ENCODE measurements at regions not wholly inside any gene's neighbourhood (a gene's known extent, or its start where the extent isn't known, plus 50 kb on each side); places are given as distances from the start of the nearest gene placed in this dataset.

GRCh38 chr4:58646126-58646525 is 1535.9 kb upstream of the IGFBP7 start:
- peaks cover 0 to 8% of the 10 kb centered on the region in 2 experiments for H3K9me3 ChIP-seq (ENCODE audit: control insufficient read depth in 2 of 2, low read length in 2 of 2)
- no peaks in the 10 kb centered on the region for H3K36me3 Mint-ChIP-seq
- peaks cover 0 to 34% (median 3%) of the 10 kb centered on the region in 7 donors for H3K9me3 Mint-ChIP-seq
- no peak for ATAC-seq (ENCODE audit: low read depth in 2 of 2)
- H3K27me3 Mint-ChIP-seq, result no peaks in the 10 kb centered on the region
- H3K27ac ChIP-seq (ENCODE audit: insufficient read depth, low read length, poor library complexity, severe bottlenecking), result no peak overlapping the region
- H3K27me3 ChIP-seq (ENCODE audit: control insufficient read depth, insufficient read depth, low read length), result no peaks in the 10 kb centered on the region
- H3K4me1 Mint-ChIP-seq, result no peaks in the 10 kb centered on the region
- H3K36me3 ChIP-seq (ENCODE audit: control insufficient read depth, insufficient read depth, low read length), result no peaks in the 10 kb centered on the region
- H3K4me3 ChIP-seq (ENCODE audit: low read depth, low read length), result no peak overlapping the region
- H3K4me1 ChIP-seq (ENCODE audit: control insufficient read depth, insufficient read depth, low read length, poor library complexity, severe bottlenecking), result no peaks in the 10 kb centered on the region
- no peak overlapping the region for H3K4me3 Mint-ChIP-seq
- no peak for DNase-seq
- no peak overlapping the region for H3K27ac Mint-ChIP-seq

- ATAC-seq (ENCODE audit: low read depth in 2 of 2) (no peak), DNase-seq (no peak)
- Histone ChIP-seq H3K4me1 (ENCODE audit: control insufficient read depth, insufficient read depth, low read length, poor library complexity, severe bottlenecking) (no peaks in the 10 kb centered on the region), H3K4me3 (ENCODE audit: low read depth, low read length) (no peak overlapping the region), H3K27me3 (ENCODE audit: control insufficient read depth, insufficient read depth, low read length) (no peaks in the 10 kb centered on the region), H3K9me3 (ENCODE audit: control insufficient read depth in 2 of 2, low read length in 2 of 2) (peaks cover 0 to 5% of the 10 kb centered on the region in 2 experiments), H3K27ac (ENCODE audit: insufficient read depth, low read length, poor library complexity, severe bottlenecking) (no peak overlapping the region), H3K36me3 (ENCODE audit: control insufficient read depth, insufficient read depth, low read length) (no peaks in the 10 kb centered on the region)
- Mint-ChIP-seq H3K4me1 (no peaks in the 10 kb centered on the region), H3K36me3 (no peaks in the 10 kb centered on the region), H3K27ac (no peak overlapping the region), H3K27me3 (no peaks in the 10 kb centered on the region), H3K4me3 (no peak overlapping the region), H3K9me3 (peaks cover 0 to 37% (median 4%) of the 10 kb centered on the region in 7 donors)
These were observed 1534.4 kb upstream of the IGFBP7 start for GRCh38 chr4:58644549-58644948.

- DNase-seq, result no peak
These were observed 1526.2 kb upstream of the IGFBP7 start for GRCh38 chr4:58636381-58636780.

GRCh38 chr4:58617226-58617625 is 1507.0 kb upstream of the IGFBP7 start:
- no peak for ATAC-seq (ENCODE audit: low read depth in 2 of 2)
- Histone ChIP-seq H3K9me3 (ENCODE audit: control insufficient read depth in 2 of 2, low read length in 2 of 2) (peaks cover 0 to 7% of the 10 kb centered on the region in 2 experiments), H3K27ac (ENCODE audit: insufficient read depth, low read length, poor library complexity, severe bottlenecking) (no peak overlapping the region), H3K36me3 (ENCODE audit: control insufficient read depth, insufficient read depth, low read length) (no peaks in the 10 kb centered on the region), H3K4me1 (ENCODE audit: control insufficient read depth, insufficient read depth, low read length, poor library complexity, severe bottlenecking) (no peaks in the 10 kb centered on the region), H3K4me3 (ENCODE audit: low read depth, low read length) (no peak overlapping the region), H3K27me3 (ENCODE audit: control insufficient read depth, insufficient read depth, low read length) (no peaks in the 10 kb centered on the region)
- no peak overlapping the region for H3K27ac Mint-ChIP-seq
- H3K9me3 Mint-ChIP-seq, result peaks cover 3 to 38% (median 4%) of the 10 kb centered on the region in 7 donors
- no peak for DNase-seq
- no peak overlapping the region for H3K4me3 Mint-ChIP-seq
- H3K27me3 Mint-ChIP-seq, result no peaks in the 10 kb centered on the region
- no peaks in the 10 kb centered on the region for H3K36me3 Mint-ChIP-seq
- H3K4me1 Mint-ChIP-seq, result no peaks in the 10 kb centered on the region

More at GRCh38 chr4:58636381-58636780, 1526.2 kb upstream of the IGFBP7 start:
- no peak overlapping the region for H3K4me3 ChIP-seq (ENCODE audit: low read depth, low read length)
- ATAC-seq (ENCODE audit: low read depth in 2 of 2), result no peak
- H3K27ac ChIP-seq (ENCODE audit: insufficient read depth, low read length, poor library complexity, severe bottlenecking), result no peak overlapping the region
- H3K4me1 ChIP-seq (ENCODE audit: control insufficient read depth, insufficient read depth, low read length, poor library complexity, severe bottlenecking), result no peaks in the 10 kb centered on the region
- Mint-ChIP-seq H3K4me1 (no peaks in the 10 kb centered on the region), H3K4me3 (no peak overlapping the region), H3K36me3 (no peaks in the 10 kb centered on the region), H3K27ac (peak overlapping the region in 1 of 3 donors; percentile 28), H3K9me3 (peaks cover 2 to 30% (median 4%) of the 10 kb centered on the region in 7 donors), H3K27me3 (no peaks in the 10 kb centered on the region)
- no peaks in the 10 kb centered on the region for H3K36me3 ChIP-seq (ENCODE audit: control insufficient read depth, insufficient read depth, low read length)
- no peaks in the 10 kb centered on the region for H3K27me3 ChIP-seq (ENCODE audit: control insufficient read depth, insufficient read depth, low read length)
- H3K9me3 ChIP-seq (ENCODE audit: control insufficient read depth in 2 of 2, low read length in 2 of 2), result no peaks in the 10 kb centered on the region

GRCh38 chr4:58611012-58611411 is 1500.8 kb upstream of the IGFBP7 start:
- no peaks in the 10 kb centered on the region for H3K36me3 Mint-ChIP-seq
- no peak for DNase-seq
- no peak for ATAC-seq (ENCODE audit: low read depth in 2 of 2)

GRCh38 chr4:58606303-58606702 is 1496.1 kb upstream of the IGFBP7 start:
- H3K4me3 Mint-ChIP-seq, result no peak overlapping the region
- H3K9me3 Mint-ChIP-seq, result peaks cover 0 to 26% (median 7%) of the 10 kb centered on the region in 7 donors
- DNase-seq (no peak), ATAC-seq (ENCODE audit: low read depth in 2 of 2) (no peak)
- no peaks in the 10 kb centered on the region for H3K4me1 Mint-ChIP-seq
- no peaks in the 10 kb centered on the region for H3K4me1 ChIP-seq (ENCODE audit: control insufficient read depth, insufficient read depth, low read length, poor library complexity, severe bottlenecking)
- no peak overlapping the region for H3K4me3 ChIP-seq (ENCODE audit: low read depth, low read length)
- no peaks in the 10 kb centered on the region for H3K36me3 Mint-ChIP-seq
- H3K36me3 ChIP-seq (ENCODE audit: control insufficient read depth, insufficient read depth, low read length), result no peaks in the 10 kb centered on the region
- no peaks in the 10 kb centered on the region for H3K27me3 Mint-ChIP-seq
- no peaks in the 10 kb centered on the region for H3K27me3 ChIP-seq (ENCODE audit: control insufficient read depth, insufficient read depth, low read length)
- H3K9me3 ChIP-seq (ENCODE audit: control insufficient read depth in 2 of 2, low read length in 2 of 2), result peaks cover 0 to 6% of the 10 kb centered on the region in 2 experiments
- no peak overlapping the region for H3K27ac Mint-ChIP-seq
- H3K27ac ChIP-seq (ENCODE audit: insufficient read depth, low read length, poor library complexity, severe bottlenecking), result no peak overlapping the region

More at GRCh38 chr4:58611012-58611411, 1500.8 kb upstream of the IGFBP7 start:
- peaks cover 0 to 31% (median 5%) of the 10 kb centered on the region in 7 donors for H3K9me3 Mint-ChIP-seq
- H3K27me3 Mint-ChIP-seq, result no peaks in the 10 kb centered on the region
- no peaks in the 10 kb centered on the region for H3K36me3 ChIP-seq (ENCODE audit: control insufficient read depth, insufficient read depth, low read length)
- no peak overlapping the region for H3K27ac Mint-ChIP-seq
- no peak overlapping the region for H3K27ac ChIP-seq (ENCODE audit: insufficient read depth, low read length, poor library complexity, severe bottlenecking)
- peaks cover 0 to 18% of the 10 kb centered on the region in 2 experiments for H3K9me3 ChIP-seq (ENCODE audit: control insufficient read depth in 2 of 2, low read length in 2 of 2)
- H3K4me3 ChIP-seq (ENCODE audit: low read depth, low read length), result no peak overlapping the region
- no peak overlapping the region for H3K4me3 Mint-ChIP-seq
- no peaks in the 10 kb centered on the region for H3K4me1 Mint-ChIP-seq
- H3K4me1 ChIP-seq (ENCODE audit: control insufficient read depth, insufficient read depth, low read length, poor library complexity, severe bottlenecking), result no peaks in the 10 kb centered on the region
- no peaks in the 10 kb centered on the region for H3K27me3 ChIP-seq (ENCODE audit: control insufficient read depth, insufficient read depth, low read length)

GRCh38 chr4:58603951-58604350 is 1493.8 kb upstream of the IGFBP7 start:
- Histone ChIP-seq H3K27ac (ENCODE audit: insufficient read depth, low read length, poor library complexity, severe bottlenecking) (no peak overlapping the region), H3K27me3 (ENCODE audit: control insufficient read depth, insufficient read depth, low read length) (no peaks in the 10 kb centered on the region), H3K4me1 (ENCODE audit: control insufficient read depth, insufficient read depth, low read length, poor library complexity, severe bottlenecking) (no peaks in the 10 kb centered on the region), H3K4me3 (ENCODE audit: low read depth, low read length) (no peak overlapping the region), H3K36me3 (ENCODE audit: control insufficient read depth, insufficient read depth, low read length) (no peaks in the 10 kb centered on the region), H3K9me3 (ENCODE audit: control insufficient read depth in 2 of 2, low read length in 2 of 2) (no peaks in the 10 kb centered on the region)
- peaks cover 0 to 28% (median 8%) of the 10 kb centered on the region in 7 donors for H3K9me3 Mint-ChIP-seq
- no peaks in the 10 kb centered on the region for H3K4me1 Mint-ChIP-seq
- H3K36me3 Mint-ChIP-seq, result no peaks in the 10 kb centered on the region
- ATAC-seq (ENCODE audit: low read depth in 2 of 2) (no peak), DNase-seq (no peak)
- H3K27ac Mint-ChIP-seq, result no peak overlapping the region
- no peak overlapping the region for H3K4me3 Mint-ChIP-seq
- no peaks in the 10 kb centered on the region for H3K27me3 Mint-ChIP-seq

GRCh38 chr4:58602731-58603359 is 1492.7 kb upstream of the IGFBP7 start:
- Mint-ChIP-seq H3K27ac (no peak overlapping the region), H3K9me3 (peaks cover 0 to 28% (median 7%) of the 10 kb centered on the region in 7 donors), H3K27me3 (no peaks in the 10 kb centered on the region), H3K4me3 (no peak overlapping the region), H3K36me3 (no peaks in the 10 kb centered on the region), H3K4me1 (no peaks in the 10 kb centered on the region)
- H3K9me3 ChIP-seq (ENCODE audit: control insufficient read depth in 2 of 2, low read length in 2 of 2), result no peaks in the 10 kb centered on the region
- H3K4me1 ChIP-seq (ENCODE audit: control insufficient read depth, insufficient read depth, low read length, poor library complexity, severe bottlenecking), result no peaks in the 10 kb centered on the region
- no peak overlapping the region for H3K27ac ChIP-seq (ENCODE audit: insufficient read depth, low read length, poor library complexity, severe bottlenecking)
- no peak overlapping the region for H3K4me3 ChIP-seq (ENCODE audit: low read depth, low read length)
- no peak for DNase-seq
- H3K36me3 ChIP-seq (ENCODE audit: control insufficient read depth, insufficient read depth, low read length), result no peaks in the 10 kb centered on the region
- H3K27me3 ChIP-seq (ENCODE audit: control insufficient read depth, insufficient read depth, low read length), result no peaks in the 10 kb centered on the region
- ATAC-seq (ENCODE audit: low read depth in 2 of 2), result no peak

All from CD4-positive, CD25-positive, alpha-beta regulatory T cell (primary cell).